ENCODE measurements at regions not wholly inside any gene's neighbourhood (a gene's known extent, or its start where the extent isn't known, plus 50 kb on each side); places are given as distances from the start of the nearest gene placed in this dataset.

- ATAC-seq (no peak), DNase-seq (no peak)
- no peak for TF ChIP-seq CTCF (IDR thresholded peaks at IDR 0.05)
- TF ChIP-seq POLR2A (IDR thresholded peaks at IDR 0.05), result no peak
- Histone ChIP-seq H3K27ac (no peak overlapping the region), H3K4me3 (no peak overlapping the region), H3K36me3 (replicated peaks in 1 of 2; ENCODE audit: insufficient read depth in 1 of 2, low read depth in 2 of 2) (no peaks in the 10 kb centered on the region), H3K27me3 (no peaks in the 10 kb centered on the region), H3K9me3 (peaks cover 0 to 8% (median 0%) of the 10 kb centered on the region in 3 donors), H3K4me1 (no peaks in the 10 kb centered on the region)
- intact Hi-C loops (cut with DNase I), result no loop called here
Measured at GRCh38 chr4:153976954-153977353, 188.1 kb upstream of the SFRP2 start.

GRCh38 chr4:153974452-153974851, 185.6 kb upstream of the SFRP2 start:
- no peak for ATAC-seq
- WGBS, 2 donors, result 42 to 80% methylated on average over 1 of the region's 1 CpG
- Histone ChIP-seq H3K36me3 (replicated peaks in 1 of 2; ENCODE audit: insufficient read depth in 1 of 2, low read depth in 2 of 2) (no peaks in the 10 kb centered on the region), H3K27me3 (no peaks in the 10 kb centered on the region), H3K4me3 (no peak overlapping the region), H3K9me3 (peaks cover 0 to 8% (median 0%) of the 10 kb centered on the region in 3 donors), H3K4me1 (no peaks in the 10 kb centered on the region), H3K27ac (no peak overlapping the region)
- no peak for TF ChIP-seq CTCF (IDR thresholded peaks at IDR 0.05)
- TF ChIP-seq POLR2A (IDR thresholded peaks at IDR 0.05), result no peak
- DNase-seq, result no peak
- intact Hi-C loops (cut with DNase I), result no loop called here

- no peak for ATAC-seq
- Histone ChIP-seq H3K4me1 (no peaks in the 10 kb centered on the region), H3K27me3 (no peaks in the 10 kb centered on the region), H3K27ac (no peak overlapping the region), H3K36me3 (replicated peaks in 1 of 2; ENCODE audit: insufficient read depth in 1 of 2, low read depth in 2 of 2) (no peaks in the 10 kb centered on the region), H3K4me3 (no peak overlapping the region), H3K9me3 (peaks cover 0 to 8% (median 0%) of the 10 kb centered on the region in 3 donors)
- TF ChIP-seq POLR2A (IDR thresholded peaks at IDR 0.05), result no peak
- TF ChIP-seq CTCF (IDR thresholded peaks at IDR 0.05), result no peak
- intact Hi-C loops (cut with DNase I), result no loop called here
- WGBS, 2 donors, result 38 to 55% methylated on average over 4 of the region's 4 CpGs
- no peak for DNase-seq
Measured at GRCh38 chr4:153973942-153974341, 185.1 kb upstream of the SFRP2 start.

GRCh38 chr4:153971899-153972298, 183.0 kb upstream of the SFRP2 start:
- intact Hi-C loops (cut with DNase I), result no loop called here
- no peak for ATAC-seq
- H3K27me3 ChIP-seq, result no peaks in the 10 kb centered on the region
- DNase-seq, result no peak
- H3K4me3 ChIP-seq, result no peak overlapping the region
- TF ChIP-seq POLR2A (IDR thresholded peaks at IDR 0.05) (no peak), CTCF (IDR thresholded peaks at IDR 0.05) (no peak)
- peaks cover 0 to 8% (median 0%) of the 10 kb centered on the region in 3 donors for H3K9me3 ChIP-seq
- H3K27ac ChIP-seq, result no peak overlapping the region
- no peaks in the 10 kb centered on the region for H3K4me1 ChIP-seq
- 78 to 93% methylated on average over 5 of the region's 5 CpGs for WGBS, 2 donors
- no peaks in the 10 kb centered on the region for H3K36me3 ChIP-seq (replicated peaks in 1 of 2; ENCODE audit: insufficient read depth in 1 of 2, low read depth in 2 of 2)

- Histone ChIP-seq H3K27ac (no peak overlapping the region), H3K36me3 (replicated peaks in 1 of 2; ENCODE audit: insufficient read depth in 1 of 2, low read depth in 2 of 2) (no peaks in the 10 kb centered on the region), H3K27me3 (no peaks in the 10 kb centered on the region), H3K4me1 (no peaks in the 10 kb centered on the region), H3K4me3 (no peak overlapping the region), H3K9me3 (peaks cover 0 to 8% (median 0%) of the 10 kb centered on the region in 3 donors)
- intact Hi-C loops (cut with DNase I), result no loop called here
- 93 to 95% methylated on average over 2 of the region's 2 CpGs for WGBS, 2 donors
- TF ChIP-seq CTCF (IDR thresholded peaks at IDR 0.05) (no peak), POLR2A (IDR thresholded peaks at IDR 0.05) (no peak)
- no peak for ATAC-seq
- no peak for DNase-seq
Measured at GRCh38 chr4:153970169-153970568, 181.3 kb upstream of the SFRP2 start.
